K562 (cell line): ENCODE measurements at regions not wholly inside any gene's neighbourhood (a gene's known extent, or its start where the extent isn't known, plus 50 kb on each side); places are given as distances from the start of the nearest gene placed in this dataset.

Source experiments
- MXI1 ChIP-seq: IDR thresholded peaks from 2 replicates; pipeline ENCODE4 v1.6.1; 2011; ENCODE audit warnings: low read depth, mild to moderate bottlenecking, improper control_type of control experiment, low read length
- NR3C1 ChIP-seq: sonication (generic); formaldehyde crosslinking; IDR thresholded peaks from 2 replicates; pipeline ENCODE4 v1.8.1; 2022; ENCODE audit warnings: missing genetic modification reagents
- PML ChIP-seq: IDR thresholded peaks from 2 replicates; pipeline ENCODE4 v1.6.1; 2012; ENCODE audit warnings: low read length, inconsistent platforms
- PPARD ChIP-seq: fragments of 250-450 bp; sonication (Bioruptor Pico); IDR thresholded peaks from 2 replicates; pipeline ENCODE4 v1.8.0; 2022; ENCODE audit warnings: inconsistent platforms, mild to moderate bottlenecking, moderate library complexity
- SIN3A ChIP-seq, 2 experiments: fragments of 150-350 bp in 1 of 2; IDR thresholded peaks; 2 replicates each; pipeline ENCODE4 v1.6.1; 2011 to 2016; ENCODE audit warnings: borderline replicate concordance in 2 of 2, low read depth in 2 of 2, low read length in 2 of 2, mild to moderate bottlenecking in 2 of 2, moderate library complexity in 2 of 2; ENCODE audit not compliant: control insufficient read depth in 1 of 2
- TF ChIP-seq, protein P1 (sequence below), 3 experiments: IDR thresholded peaks in 2 of 3; conservative IDR thresholded peaks in 1 of 3; 2 replicates each; pipeline ENCODE4 v1.5.1; 2011 to 2012; ENCODE audit warnings: low read length in 3 of 3, mild to moderate bottlenecking in 3 of 3, control low read depth in 2 of 3, improper control_type of control experiment in 1 of 3, inconsistent platforms in 1 of 3, low read depth in 1 of 3, mixed read lengths in 1 of 3, moderate library complexity in 1 of 3; ENCODE audit not compliant: insufficient read depth in 2 of 3
- TF ChIP-seq, protein P2 (sequence below): fragments of 450-650 bp; IDR thresholded peaks from 2 replicates; pipeline ENCODE4 v1.6.1; 2016; ENCODE audit warnings: borderline replicate concordance

DNA sequence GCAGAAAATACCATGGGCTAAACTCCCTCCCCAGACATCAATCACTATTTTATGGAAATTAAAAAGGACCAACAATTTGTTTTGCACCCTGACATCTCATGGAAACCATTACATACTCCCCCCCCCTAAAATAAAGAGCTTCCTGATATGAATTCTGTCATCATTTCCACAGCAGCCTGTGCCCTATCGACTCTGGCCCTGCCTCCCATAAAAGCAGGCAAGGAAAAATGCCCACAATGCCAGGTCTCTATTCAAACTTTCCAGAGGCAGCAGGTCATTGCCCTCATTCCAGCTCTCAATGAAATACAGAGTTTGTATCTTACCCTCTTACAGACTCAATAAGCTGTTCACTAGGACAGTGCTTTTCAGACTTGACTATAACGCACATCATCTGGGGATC lies 254.4 kb upstream of the TANK start:
- TF ChIP-seq, protein P1, sequence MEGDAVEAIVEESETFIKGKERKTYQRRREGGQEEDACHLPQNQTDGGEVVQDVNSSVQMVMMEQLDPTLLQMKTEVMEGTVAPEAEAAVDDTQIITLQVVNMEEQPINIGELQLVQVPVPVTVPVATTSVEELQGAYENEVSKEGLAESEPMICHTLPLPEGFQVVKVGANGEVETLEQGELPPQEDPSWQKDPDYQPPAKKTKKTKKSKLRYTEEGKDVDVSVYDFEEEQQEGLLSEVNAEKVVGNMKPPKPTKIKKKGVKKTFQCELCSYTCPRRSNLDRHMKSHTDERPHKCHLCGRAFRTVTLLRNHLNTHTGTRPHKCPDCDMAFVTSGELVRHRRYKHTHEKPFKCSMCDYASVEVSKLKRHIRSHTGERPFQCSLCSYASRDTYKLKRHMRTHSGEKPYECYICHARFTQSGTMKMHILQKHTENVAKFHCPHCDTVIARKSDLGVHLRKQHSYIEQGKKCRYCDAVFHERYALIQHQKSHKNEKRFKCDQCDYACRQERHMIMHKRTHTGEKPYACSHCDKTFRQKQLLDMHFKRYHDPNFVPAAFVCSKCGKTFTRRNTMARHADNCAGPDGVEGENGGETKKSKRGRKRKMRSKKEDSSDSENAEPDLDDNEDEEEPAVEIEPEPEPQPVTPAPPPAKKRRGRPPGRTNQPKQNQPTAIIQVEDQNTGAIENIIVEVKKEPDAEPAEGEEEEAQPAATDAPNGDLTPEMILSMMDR (IDR thresholded peaks at IDR 0.05 in 2 of 3, conservative IDR thresholded peaks at IDR 0.05 in 1 of 3; ENCODE audit: insufficient read depth in 2 of 3, low read depth in 1 of 3, low read length in 3 of 3): no peak
- TF ChIP-seq NR3C1 (CRISPR knock-in tag): no peak
- no peak for TF ChIP-seq PML
- TF ChIP-seq PPARD (CRISPR knock-in tag): no peak
- TF ChIP-seq MXI1: no peak
- TF ChIP-seq, protein P2, sequence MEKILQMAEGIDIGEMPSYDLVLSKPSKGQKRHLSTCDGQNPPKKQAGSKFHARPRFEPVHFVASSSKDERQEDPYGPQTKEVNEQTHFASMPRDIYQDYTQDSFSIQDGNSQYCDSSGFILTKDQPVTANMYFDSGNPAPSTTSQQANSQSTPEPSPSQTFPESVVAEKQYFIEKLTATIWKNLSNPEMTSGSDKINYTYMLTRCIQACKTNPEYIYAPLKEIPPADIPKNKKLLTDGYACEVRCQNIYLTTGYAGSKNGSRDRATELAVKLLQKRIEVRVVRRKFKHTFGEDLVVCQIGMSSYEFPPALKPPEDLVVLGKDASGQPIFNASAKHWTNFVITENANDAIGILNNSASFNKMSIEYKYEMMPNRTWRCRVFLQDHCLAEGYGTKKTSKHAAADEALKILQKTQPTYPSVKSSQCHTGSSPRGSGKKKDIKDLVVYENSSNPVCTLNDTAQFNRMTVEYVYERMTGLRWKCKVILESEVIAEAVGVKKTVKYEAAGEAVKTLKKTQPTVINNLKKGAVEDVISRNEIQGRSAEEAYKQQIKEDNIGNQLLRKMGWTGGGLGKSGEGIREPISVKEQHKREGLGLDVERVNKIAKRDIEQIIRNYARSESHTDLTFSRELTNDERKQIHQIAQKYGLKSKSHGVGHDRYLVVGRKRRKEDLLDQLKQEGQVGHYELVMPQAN: no peak
- no peak for TF ChIP-seq SIN3A (IDR thresholded peaks at IDR 0.05; ENCODE audit: borderline replicate concordance in 2 of 2, control insufficient read depth in 1 of 2, low read depth in 2 of 2, low read length in 2 of 2)
